ENCODE measurements at regions not wholly inside any gene's neighbourhood (a gene's known extent, or its start where the extent isn't known, plus 50 kb on each side); places are given as distances from the start of the nearest gene placed in this dataset.

GRCh38 chr14:71507681-71508080 is 424.5 kb upstream of the RGS6 start:
- Histone ChIP-seq H3K4me1 (no peaks in the 10 kb centered on the region), H3K36me3 (no peaks in the 10 kb centered on the region), H3K9ac (ENCODE audit: low read depth in 2 of 2, low read length in 2 of 2) (no peak overlapping the region), H3K27me3 (no peaks in the 10 kb centered on the region), H3K27ac (no peak overlapping the region), H3K4me3 (no peak overlapping the region), H3K9me3 (no peaks in the 10 kb centered on the region)
- DNase-seq, result no peak
- TF ChIP-seq, protein P1, sequence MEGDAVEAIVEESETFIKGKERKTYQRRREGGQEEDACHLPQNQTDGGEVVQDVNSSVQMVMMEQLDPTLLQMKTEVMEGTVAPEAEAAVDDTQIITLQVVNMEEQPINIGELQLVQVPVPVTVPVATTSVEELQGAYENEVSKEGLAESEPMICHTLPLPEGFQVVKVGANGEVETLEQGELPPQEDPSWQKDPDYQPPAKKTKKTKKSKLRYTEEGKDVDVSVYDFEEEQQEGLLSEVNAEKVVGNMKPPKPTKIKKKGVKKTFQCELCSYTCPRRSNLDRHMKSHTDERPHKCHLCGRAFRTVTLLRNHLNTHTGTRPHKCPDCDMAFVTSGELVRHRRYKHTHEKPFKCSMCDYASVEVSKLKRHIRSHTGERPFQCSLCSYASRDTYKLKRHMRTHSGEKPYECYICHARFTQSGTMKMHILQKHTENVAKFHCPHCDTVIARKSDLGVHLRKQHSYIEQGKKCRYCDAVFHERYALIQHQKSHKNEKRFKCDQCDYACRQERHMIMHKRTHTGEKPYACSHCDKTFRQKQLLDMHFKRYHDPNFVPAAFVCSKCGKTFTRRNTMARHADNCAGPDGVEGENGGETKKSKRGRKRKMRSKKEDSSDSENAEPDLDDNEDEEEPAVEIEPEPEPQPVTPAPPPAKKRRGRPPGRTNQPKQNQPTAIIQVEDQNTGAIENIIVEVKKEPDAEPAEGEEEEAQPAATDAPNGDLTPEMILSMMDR (IDR thresholded peaks at IDR 0.05), result no peak
- intact Hi-C loops (cut with DNase I), result no loop called here

DNA sequence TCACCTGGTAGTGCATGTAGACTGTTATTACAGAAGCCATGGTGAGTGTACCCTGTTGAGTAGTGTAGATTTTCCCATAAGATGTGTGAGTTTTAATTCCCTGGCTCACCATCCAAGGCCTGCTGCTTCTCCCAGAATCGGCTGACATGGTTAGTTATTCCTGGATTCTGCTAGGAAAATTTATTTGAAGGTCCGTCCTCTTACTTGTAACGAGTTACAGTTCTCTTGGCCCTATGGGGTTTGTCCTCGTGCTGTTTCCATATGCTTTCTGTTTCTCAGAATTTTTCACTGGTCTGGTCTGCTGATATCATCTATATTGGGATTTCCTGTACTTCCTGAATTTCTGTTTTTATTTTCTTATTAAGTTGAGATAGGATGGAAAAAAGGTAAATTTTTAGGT is 423.3 kb upstream of the RGS6 start:
- Histone ChIP-seq H3K9ac (ENCODE audit: low read depth in 2 of 2, low read length in 2 of 2) (no peak overlapping the region), H3K4me1 (no peaks in the 10 kb centered on the region), H3K9me3 (no peaks in the 10 kb centered on the region), H3K4me3 (no peak overlapping the region), H3K36me3 (no peaks in the 10 kb centered on the region), H3K27me3 (no peaks in the 10 kb centered on the region), H3K27ac (no peak overlapping the region)
- intact Hi-C loops (cut with DNase I), result no loop called here
- TF ChIP-seq, protein P1 (IDR thresholded peaks at IDR 0.05), result no peak
- DNase-seq, result no peak

DNA sequence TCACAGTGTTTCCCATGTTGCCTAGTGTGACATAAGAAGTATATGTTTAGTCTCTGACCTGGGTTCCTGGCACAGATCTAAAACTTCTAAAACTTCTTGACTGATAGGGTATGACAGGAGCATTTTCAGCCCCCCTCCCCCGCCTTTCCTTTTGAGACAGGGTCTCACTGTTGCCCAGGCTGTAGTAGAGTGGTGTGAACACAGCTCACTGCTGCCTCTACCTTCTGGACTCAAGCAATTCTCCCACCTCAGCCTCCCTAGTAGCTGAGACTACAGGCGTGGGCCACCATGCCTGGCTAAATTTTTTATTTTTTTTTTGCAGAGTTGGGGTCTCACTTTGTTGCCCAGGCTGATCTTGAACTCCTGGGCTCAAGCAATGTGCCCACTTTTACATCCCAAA is 421.1 kb upstream of the RGS6 start:
- Histone ChIP-seq H3K36me3 (no peaks in the 10 kb centered on the region), H3K27me3 (no peaks in the 10 kb centered on the region), H3K27ac (no peak overlapping the region), H3K4me1 (no peaks in the 10 kb centered on the region), H3K9me3 (no peaks in the 10 kb centered on the region), H3K9ac (ENCODE audit: low read depth in 2 of 2, low read length in 2 of 2) (no peak overlapping the region), H3K4me3 (no peak overlapping the region)
- DNase-seq, result no peak
- TF ChIP-seq, protein P1 (IDR thresholded peaks at IDR 0.05), result no peak
- intact Hi-C loops (cut with DNase I), result no loop called here

DNA sequence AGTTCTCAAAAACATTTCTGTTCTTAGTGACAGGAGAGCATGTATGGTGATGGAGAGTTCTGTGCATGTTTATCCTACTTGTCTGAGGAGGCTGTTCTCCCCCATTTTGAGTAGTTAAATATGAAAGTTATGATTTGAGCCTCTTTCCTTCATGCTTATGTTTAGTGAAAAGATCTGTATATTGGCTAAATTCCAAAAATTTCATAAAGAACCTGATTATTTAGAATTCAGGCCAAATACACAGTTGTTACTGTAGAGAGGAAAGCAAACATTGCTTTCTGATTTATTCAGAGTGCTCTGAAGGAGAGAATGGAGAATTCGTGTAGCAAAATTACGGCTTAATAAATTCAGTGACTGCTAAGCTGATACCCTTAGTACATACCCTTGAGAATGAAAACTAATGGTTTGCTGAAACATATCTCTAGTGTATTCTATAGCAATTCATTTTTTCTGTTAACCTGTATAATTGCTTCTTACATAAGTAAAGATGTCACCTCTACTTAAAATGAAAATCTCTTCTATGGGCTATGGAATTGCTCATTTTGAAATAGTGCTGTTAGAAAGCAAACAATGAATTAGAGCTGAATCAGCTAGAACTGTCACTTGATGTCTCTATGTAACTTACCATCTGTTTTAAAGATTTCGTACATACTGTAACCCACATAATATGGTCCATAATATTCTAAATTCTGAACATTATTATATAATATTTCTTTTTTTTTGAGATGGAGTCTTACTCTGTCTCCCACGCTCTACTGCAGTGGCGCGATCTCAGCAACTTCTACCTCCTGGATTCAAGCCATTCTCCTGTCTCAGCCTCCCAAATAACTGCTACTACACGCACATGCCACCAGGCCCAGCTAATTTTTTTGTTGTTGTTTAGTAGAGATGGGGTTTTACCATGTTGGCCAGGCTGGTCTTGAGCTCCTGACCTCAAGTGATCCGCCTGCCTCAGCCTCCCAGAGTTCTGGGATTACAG is 417.0 kb upstream of the RGS6 start:
- H3K9me3 ChIP-seq, result no peaks in the 10 kb centered on the region
- intact Hi-C loops (cut with DNase I), result no loop called here
- TF ChIP-seq, protein P1 (IDR thresholded peaks at IDR 0.05), result no peak
- H3K4me3 ChIP-seq, result no peak overlapping the region
- H3K36me3 ChIP-seq, result no peaks in the 10 kb centered on the region
- no peaks in the 10 kb centered on the region for H3K4me1 ChIP-seq
- DNase-seq, result no peak
- H3K9ac ChIP-seq (ENCODE audit: low read depth in 2 of 2, low read length in 2 of 2), result no peak overlapping the region
- H3K27me3 ChIP-seq, result no peaks in the 10 kb centered on the region
- H3K27ac ChIP-seq, result no peak overlapping the region

- Histone ChIP-seq H3K9me3 (no peaks in the 10 kb centered on the region), H3K27me3 (no peaks in the 10 kb centered on the region), H3K4me3 (no peak overlapping the region), H3K4me1 (no peaks in the 10 kb centered on the region), H3K36me3 (no peaks in the 10 kb centered on the region), H3K27ac (no peak overlapping the region), H3K9ac (ENCODE audit: low read depth in 2 of 2, low read length in 2 of 2) (no peak overlapping the region)
- TF ChIP-seq, protein P1 (IDR thresholded peaks at IDR 0.05), result no peak
- intact Hi-C loops (cut with DNase I), result no loop called here
- DNase-seq, result no peak
Measured at GRCh38 chr14:71521238-71522135, 410.7 kb upstream of the RGS6 start.

Measured in colonic mucosa (tissue), 4 donors.